GM21367 (cell line): ENCODE measurements at regions not wholly inside any gene's neighbourhood (a gene's known extent, or its start where the extent isn't known, plus 50 kb on each side); places are given as distances from the start of the nearest gene placed in this dataset.

Source experiments
- ATAC-seq: cut with Tn5 transposase; IDR thresholded peaks from one replicate; pipeline ENCODE4 v1.9.1; 2021; ENCODE audit not compliant: unreplicated experiment

GRCh38 chr20:11118802-11119380 is 445.1 kb upstream of the JAG1 start:
- no peak for ATAC-seq

- no peak for ATAC-seq
These were observed 445.8 kb upstream of the JAG1 start for GRCh38 chr20:11119573-11119972.

- no peak for ATAC-seq
These were observed 446.6 kb upstream of the JAG1 start for GRCh38 chr20:11120431-11120830.

- ATAC-seq = no peak
These were observed 451.2 kb upstream of the JAG1 start for GRCh38 chr20:11124849-11125505.

DNA sequence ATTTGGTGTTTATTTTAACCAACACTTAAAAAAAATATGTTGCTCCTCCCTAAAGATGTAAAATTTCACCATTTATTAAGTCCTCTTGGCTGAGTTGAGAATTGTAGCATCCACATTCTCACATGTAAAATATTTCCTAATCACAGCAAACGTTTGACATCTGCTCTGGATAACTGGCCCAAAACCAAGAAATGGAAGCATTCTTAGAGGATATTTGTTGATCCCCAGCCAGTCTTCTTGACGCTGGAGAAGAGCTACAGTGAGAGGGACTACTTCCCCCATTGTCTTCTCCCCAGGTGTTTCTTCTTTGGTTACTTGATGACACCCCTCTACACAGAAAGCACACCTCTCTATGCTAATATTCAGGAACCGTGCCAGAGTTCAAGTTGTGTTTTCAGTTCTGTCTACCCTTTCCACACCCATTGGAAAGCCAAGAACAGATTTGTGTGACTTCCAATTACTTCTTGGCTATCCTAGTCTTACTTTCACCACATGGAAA is 454.5 kb upstream of the JAG1 start:
- no peak for ATAC-seq

- ATAC-seq = no peak
These were observed 454.9 kb upstream of the JAG1 start for GRCh38 chr20:11128721-11129120.

GRCh38 chr20:11130554-11131166 is 456.9 kb upstream of the JAG1 start:
- no peak for ATAC-seq

DNA sequence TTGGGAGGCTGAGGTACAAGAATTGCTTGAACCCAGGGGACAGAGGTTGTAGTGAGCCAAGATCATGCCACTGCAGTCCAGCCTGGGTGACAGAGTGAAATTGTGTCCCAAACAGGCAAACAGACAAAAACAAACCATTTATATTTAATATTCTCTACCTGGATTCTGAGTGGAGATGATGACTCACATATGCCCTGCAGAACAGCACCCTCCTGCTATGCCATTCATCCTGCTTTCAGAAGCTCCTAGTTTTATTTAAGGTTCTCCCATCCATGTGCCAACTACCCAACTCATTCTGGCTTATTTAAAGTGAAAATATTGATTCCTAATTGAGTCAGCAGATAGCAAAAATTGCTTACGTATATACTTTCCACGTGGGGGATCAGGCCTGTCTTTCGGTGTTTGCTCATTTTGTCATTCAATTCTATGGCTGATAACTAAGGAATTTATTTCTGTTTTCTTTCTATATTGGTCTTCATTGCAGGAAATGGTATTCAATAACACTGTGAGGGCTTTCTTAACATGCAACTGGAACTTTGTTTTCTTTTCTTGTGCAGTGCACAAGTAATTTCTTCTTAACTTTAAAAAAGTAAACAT is 459.1 kb upstream of the JAG1 start:
- no peak for ATAC-seq

- no peak for ATAC-seq
These were observed 462.9 kb upstream of the JAG1 start for GRCh38 chr20:11136691-11137090.

DNA sequence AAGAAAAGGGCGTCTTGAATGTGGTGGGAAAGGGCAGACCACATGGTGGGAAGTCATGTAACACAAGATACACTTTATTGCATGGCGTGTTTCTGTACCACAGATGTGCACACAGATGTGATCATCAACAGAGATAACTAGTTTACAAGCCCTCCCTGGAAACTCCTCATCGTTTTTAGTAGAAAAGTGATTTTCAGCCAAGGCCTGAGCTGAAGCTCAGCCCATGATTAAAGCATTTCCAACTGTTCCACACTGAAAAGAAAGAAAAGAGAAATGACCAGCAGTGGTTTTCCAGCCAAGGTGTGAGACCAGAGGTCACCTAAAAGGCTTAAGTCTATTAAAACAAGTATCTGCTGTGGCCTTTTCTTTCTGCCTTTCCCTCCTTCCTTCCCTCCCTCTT is 463.9 kb upstream of the JAG1 start:
- ATAC-seq = no peak

DNA sequence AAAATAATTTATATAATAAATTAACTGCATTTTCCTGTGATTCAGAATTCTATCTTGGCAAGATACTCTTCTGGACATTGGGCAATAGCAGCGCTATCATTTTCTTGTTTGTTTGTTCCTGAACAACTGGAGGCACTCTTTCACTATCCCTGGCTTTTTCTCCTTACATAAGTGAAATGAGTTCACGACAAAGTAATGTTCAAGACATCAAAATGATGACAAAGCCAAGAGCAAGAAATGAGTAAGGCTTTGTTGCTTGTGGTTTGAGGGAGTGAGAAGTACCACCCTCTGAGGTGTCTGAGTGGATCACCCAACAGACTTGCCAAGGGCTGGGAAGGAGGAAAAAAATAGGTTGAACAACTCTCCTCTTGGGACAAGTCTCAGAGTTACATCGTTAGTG is 466.6 kb upstream of the JAG1 start:
- no peak for ATAC-seq

DNA sequence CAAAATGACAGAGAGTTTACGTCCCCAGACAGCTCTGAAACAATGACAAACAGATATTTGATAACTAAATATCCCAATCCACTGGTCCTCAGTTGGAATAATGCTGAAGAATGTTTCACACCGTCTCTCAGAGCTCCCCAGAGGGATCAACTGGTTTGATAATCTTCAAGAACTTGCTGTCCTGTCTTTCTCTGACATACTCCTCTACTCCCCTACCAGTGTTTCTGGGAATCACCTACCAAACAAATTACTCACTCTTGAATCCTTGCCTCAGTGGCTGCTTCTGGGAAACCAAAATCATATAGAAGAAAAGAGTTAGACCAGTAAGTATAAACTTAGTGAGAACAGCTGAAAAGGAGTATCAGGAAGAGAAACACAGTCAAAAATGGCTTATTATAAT is 469.7 kb upstream of the JAG1 start:
- ATAC-seq = no peak

DNA sequence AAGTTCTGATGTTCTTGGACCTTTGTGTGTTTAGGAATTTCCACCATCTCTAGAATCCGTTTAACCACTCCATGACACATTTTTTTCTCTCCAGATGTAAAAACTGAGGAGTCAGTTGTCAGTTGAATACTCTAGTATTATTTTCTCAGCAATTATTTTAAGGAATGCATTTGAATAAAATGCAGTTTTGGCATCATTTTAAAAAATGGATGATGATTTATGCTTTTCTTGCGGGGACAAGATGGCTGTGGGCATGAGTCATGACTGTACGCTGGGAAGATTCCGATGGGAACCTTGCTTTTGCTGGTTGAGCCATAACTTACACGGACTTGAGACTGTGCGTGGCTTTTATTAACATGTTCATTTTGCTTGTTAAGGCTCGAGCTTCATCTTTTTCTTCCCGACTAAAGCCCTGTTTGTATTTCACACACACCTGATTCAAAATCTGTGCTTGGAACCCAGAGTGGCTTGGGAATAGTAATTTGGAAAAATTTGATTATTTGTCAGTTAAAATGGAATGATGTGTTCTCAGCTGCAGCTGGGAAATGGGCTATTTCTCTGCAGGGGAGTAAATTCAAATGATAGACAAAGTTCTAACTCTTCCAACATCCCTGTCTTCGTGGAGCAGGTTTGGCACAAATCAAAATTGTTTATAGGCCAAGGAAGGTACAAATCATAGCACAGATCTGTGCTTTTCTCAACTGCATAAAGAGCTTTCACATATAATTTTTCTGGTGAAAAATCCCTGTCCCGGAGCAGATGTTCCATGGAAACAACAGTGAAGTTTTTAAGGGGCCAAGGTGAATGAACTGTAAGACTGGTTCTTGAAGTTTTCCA is 470.5 kb upstream of the JAG1 start:
- no peak for ATAC-seq

DNA sequence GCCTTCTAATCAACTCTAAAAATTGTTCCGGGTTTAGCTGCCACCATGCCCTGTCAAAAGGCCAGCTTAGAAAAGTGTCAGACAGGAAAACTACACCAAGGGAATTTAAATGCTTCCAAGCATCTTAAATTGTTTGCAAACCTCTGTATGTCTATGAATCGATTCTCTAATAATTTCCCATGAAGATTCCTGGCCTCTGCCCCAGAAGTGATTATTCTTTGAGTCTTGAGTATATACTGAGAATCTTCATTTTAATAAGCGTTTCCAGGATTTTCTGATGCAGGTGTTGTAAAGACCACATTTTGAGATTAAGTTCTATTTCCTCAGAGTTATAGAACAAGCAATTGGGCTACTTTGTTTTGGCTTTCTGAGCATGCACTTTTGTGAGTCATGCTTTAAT is 471.8 kb upstream of the JAG1 start:
- no peak for ATAC-seq

DNA sequence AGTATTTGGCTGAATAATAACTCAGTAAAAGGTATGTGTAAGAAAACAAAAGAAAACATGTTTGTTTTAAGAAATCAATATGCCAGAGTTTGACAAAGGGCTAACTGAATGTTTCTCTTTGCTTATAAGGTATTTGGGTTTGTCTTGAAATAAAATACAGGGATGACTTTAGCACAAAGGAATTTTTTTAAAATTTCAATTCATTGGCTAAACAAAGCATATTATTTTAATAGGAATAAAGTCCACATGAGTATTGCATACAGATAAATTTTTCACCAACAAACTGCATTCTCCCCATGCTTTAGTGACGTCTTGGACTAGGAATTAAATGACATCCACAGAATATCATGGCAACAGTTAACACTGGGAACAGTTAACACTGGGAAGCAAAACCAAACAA is 480.0 kb upstream of the JAG1 start:
- ATAC-seq = no peak

- no peak for ATAC-seq
These were observed 481.5 kb upstream of the JAG1 start for GRCh38 chr20:11155156-11155756.

GRCh38 chr20:11156922-11157321 is 483.1 kb upstream of the JAG1 start:
- no peak for ATAC-seq

DNA sequence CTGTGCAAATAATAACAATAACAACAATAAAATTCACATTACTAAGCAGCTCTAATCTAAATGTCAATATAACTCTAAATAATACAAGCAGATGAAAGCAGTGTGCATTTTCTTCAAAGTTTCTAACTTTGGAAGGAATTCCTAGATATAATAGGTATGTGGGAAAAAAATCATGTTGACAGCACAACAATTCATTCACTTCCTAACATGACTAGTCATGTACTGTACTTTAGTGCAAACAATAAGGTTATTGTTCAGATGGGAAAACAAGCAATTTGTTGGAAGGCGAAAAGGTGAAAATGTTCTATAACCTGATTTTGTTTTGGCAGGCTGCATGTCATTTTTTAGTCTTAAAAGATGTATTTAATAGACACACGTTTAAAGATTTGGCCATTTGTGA is 484.3 kb upstream of the JAG1 start:
- ATAC-seq = no peak

DNA sequence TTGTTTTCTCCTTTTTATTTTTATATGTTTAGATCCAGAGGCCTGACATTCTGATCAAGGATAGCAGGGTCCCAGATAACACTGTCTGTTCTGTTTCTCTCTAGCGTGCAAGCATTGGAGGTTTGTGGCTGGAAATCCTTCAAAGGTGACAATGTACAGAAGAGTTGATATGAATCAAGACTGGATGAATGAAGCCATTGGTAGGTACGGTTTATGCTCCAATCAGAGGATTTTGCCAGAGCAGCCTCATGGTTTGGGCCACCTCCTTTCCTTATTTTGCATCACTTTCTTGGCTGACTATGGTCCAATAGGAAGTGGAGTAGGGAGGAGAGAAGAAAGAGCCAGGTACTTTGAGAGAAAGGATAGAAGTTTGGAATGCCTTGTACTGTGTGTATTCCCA is 484.8 kb upstream of the JAG1 start:
- ATAC-seq = no peak

GRCh38 chr20:11159728-11160127 is 485.9 kb upstream of the JAG1 start:
- no peak for ATAC-seq
